Activated gamma-delta T cell treated with anti-CD3 and anti-CD28 coated beads, Interleukin-2, amount 50 U/mL, for 16 hours (primary cell): ENCODE measurements at regions not wholly inside any gene's neighbourhood (a gene's known extent, or its start where the extent isn't known, plus 50 kb on each side); places are given as distances from the start of the nearest gene placed in this dataset.

Source experiments
- DNase-seq: peaks from one replicate; pipeline ENCODE4 v3.0.0-alpha.2; 2020; ENCODE audit warnings: low read depth

- no peak for DNase-seq
Measured at GRCh38 chr14:104440297-104440956, 139.1 kb upstream of the C14orf180 start.

GRCh38 chr14:104441275-104442106 is 138.1 kb upstream of the C14orf180 start:
- DNase-seq, result no peak

GRCh38 chr14:104442107-104442551 is 137.4 kb upstream of the C14orf180 start:
- no peak for DNase-seq

GRCh38 chr14:104442631-104443390 is 136.8 kb upstream of the C14orf180 start:
- DNase-seq, result no peak

- DNase-seq, result no peak
Measured at GRCh38 chr14:104443391-104444158, 136.0 kb upstream of the C14orf180 start.

- no peak for DNase-seq
Measured at GRCh38 chr14:104444159-104445030, 135.2 kb upstream of the C14orf180 start.

GRCh38 chr14:104445086-104445485 is 134.5 kb upstream of the C14orf180 start:
- DNase-seq, result no peak

GRCh38 chr14:104445832-104446381 is 133.7 kb upstream of the C14orf180 start:
- no peak for DNase-seq

GRCh38 chr14:104446611-104447010 is 133.0 kb upstream of the C14orf180 start:
- DNase-seq, result no peak

GRCh38 chr14:104447750-104448149 is 131.8 kb upstream of the C14orf180 start:
- DNase-seq, result no peak

GRCh38 chr14:104448321-104448720 is 131.2 kb upstream of the C14orf180 start:
- no peak for DNase-seq

GRCh38 chr14:104448721-104449120 is 130.8 kb upstream of the C14orf180 start:
- no peak for DNase-seq

- no peak for DNase-seq
Measured at GRCh38 chr14:104450811-104451401, 128.7 kb upstream of the C14orf180 start.

GRCh38 chr14:104451474-104451873 is 128.1 kb upstream of the C14orf180 start:
- no peak for DNase-seq

GRCh38 chr14:104458845-104459244 is 120.7 kb upstream of the C14orf180 start:
- DNase-seq, result no peak

- DNase-seq, result no peak
Measured at GRCh38 chr14:104460791-104461651, 118.5 kb upstream of the C14orf180 start.

GRCh38 chr14:104461676-104462449 is 117.7 kb upstream of the C14orf180 start:
- no peak for DNase-seq
